ENCODE measurements at regions not wholly inside any gene's neighbourhood (a gene's known extent, or its start where the extent isn't known, plus 50 kb on each side); places are given as distances from the start of the nearest gene placed in this dataset.

DNA sequence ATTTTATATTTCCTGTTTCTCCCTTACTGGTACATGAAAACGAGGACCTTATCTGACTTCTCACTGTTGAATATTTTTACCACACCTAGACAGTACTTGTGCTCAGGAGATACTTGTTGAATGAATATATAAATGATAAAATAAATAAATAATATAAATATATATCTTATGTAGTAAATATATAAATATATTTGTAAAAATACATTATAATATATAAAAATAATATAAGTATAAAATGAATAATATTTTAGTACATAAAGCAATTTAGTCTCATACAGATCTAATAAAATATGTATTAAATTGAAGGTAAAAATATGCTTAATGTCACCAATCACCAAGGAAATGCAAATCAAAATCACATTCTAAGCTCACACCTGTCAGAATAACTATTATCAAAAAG is 360.6 kb downstream of the EFNA5 start:
- no peaks in the 10 kb centered on the region for H3K9me3 ChIP-seq (ENCODE audit: low read depth)
- no peaks in the 10 kb centered on the region for H3K27me3 ChIP-seq
- DNase-seq (ENCODE audit: low read depth in 1 of 2, low spot score in 1 of 2) = no peak
- TF ChIP-seq, protein P1, sequence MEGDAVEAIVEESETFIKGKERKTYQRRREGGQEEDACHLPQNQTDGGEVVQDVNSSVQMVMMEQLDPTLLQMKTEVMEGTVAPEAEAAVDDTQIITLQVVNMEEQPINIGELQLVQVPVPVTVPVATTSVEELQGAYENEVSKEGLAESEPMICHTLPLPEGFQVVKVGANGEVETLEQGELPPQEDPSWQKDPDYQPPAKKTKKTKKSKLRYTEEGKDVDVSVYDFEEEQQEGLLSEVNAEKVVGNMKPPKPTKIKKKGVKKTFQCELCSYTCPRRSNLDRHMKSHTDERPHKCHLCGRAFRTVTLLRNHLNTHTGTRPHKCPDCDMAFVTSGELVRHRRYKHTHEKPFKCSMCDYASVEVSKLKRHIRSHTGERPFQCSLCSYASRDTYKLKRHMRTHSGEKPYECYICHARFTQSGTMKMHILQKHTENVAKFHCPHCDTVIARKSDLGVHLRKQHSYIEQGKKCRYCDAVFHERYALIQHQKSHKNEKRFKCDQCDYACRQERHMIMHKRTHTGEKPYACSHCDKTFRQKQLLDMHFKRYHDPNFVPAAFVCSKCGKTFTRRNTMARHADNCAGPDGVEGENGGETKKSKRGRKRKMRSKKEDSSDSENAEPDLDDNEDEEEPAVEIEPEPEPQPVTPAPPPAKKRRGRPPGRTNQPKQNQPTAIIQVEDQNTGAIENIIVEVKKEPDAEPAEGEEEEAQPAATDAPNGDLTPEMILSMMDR (IDR thresholded peaks at IDR 0.05; ENCODE audit: low read depth, low read length) = no peak
- no peak overlapping the region for H3K4me3 ChIP-seq
- no peaks in the 10 kb centered on the region for H3K36me3 ChIP-seq
- peaks cover 9% of the 10 kb centered on the region for H3K4me1 ChIP-seq (ENCODE audit: low read depth)
- H3K27ac ChIP-seq = no peak overlapping the region

DNA sequence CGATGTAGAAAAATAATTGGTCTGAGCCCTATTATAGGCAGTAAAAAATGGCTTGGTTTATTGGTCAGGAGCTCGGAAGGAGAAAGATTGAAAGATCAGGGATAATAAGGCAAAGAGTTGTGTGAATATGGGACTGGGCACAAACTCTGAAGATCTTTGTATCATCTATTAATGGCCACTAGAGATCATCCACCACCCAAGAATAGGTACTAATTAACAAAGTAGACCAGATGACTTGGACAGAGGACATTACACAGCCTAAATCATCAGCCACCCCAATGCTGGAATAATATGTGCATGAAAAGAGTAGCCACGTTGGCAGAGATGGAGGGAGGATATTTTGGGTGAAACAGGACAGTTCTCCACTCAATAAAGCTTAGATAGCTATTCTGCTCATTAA is 364.1 kb downstream of the EFNA5 start:
- Histone ChIP-seq H3K36me3 (no peaks in the 10 kb centered on the region), H3K4me1 (ENCODE audit: low read depth) (no peaks in the 10 kb centered on the region), H3K27ac (no peak overlapping the region), H3K27me3 (no peaks in the 10 kb centered on the region), H3K9me3 (ENCODE audit: low read depth) (no peaks in the 10 kb centered on the region), H3K4me3 (no peak overlapping the region)
- DNase-seq (ENCODE audit: low read depth in 1 of 2, low spot score in 1 of 2) = no peak
- TF ChIP-seq, protein P1 (IDR thresholded peaks at IDR 0.05; ENCODE audit: low read depth, low read length) = no peak

DNA sequence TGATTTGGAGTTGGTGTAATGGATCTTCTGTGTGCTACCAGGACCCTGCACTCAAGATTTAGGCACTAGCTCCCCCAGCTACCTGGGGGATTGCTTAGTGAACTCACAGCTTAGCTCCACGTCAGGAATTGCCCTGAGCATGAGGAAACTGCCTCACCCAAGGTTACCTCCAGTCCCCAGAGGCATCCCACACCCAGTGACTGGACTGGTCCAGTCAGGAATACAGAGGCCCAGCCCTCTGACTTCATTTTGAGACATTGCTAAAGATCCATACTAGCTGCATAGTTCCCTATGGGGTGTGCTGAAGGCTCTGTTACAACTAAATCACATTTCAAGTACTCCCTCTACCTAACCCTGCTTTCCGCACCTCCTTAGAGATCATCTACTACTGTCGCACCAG is 364.7 kb downstream of the EFNA5 start:
- TF ChIP-seq, protein P1 (IDR thresholded peaks at IDR 0.05; ENCODE audit: low read depth, low read length) = no peak
- Histone ChIP-seq H3K36me3 (no peaks in the 10 kb centered on the region), H3K9me3 (ENCODE audit: low read depth) (no peaks in the 10 kb centered on the region), H3K4me3 (no peak overlapping the region), H3K27ac (no peak overlapping the region), H3K27me3 (no peaks in the 10 kb centered on the region), H3K4me1 (ENCODE audit: low read depth) (peaks cover 2% of the 10 kb centered on the region)
- DNase-seq (ENCODE audit: low read depth in 1 of 2, low spot score in 1 of 2) = no peak

- no peaks in the 10 kb centered on the region for H3K9me3 ChIP-seq (ENCODE audit: low read depth)
- no peaks in the 10 kb centered on the region for H3K27me3 ChIP-seq
- DNase-seq (ENCODE audit: low read depth in 1 of 2, low spot score in 1 of 2) = no peak
- no peak overlapping the region for H3K4me3 ChIP-seq
- TF ChIP-seq, protein P1 (IDR thresholded peaks at IDR 0.05; ENCODE audit: low read depth, low read length) = no peak
- H3K27ac ChIP-seq = no peak overlapping the region
- H3K36me3 ChIP-seq = no peaks in the 10 kb centered on the region
- H3K4me1 ChIP-seq (ENCODE audit: low read depth) = peaks cover 4% of the 10 kb centered on the region
These were observed 366.1 kb downstream of the EFNA5 start for GRCh38 chr5:107304684-107305083.

- Histone ChIP-seq H3K36me3 (no peaks in the 10 kb centered on the region), H3K4me3 (no peak overlapping the region), H3K27me3 (no peaks in the 10 kb centered on the region), H3K27ac (no peak overlapping the region), H3K9me3 (ENCODE audit: low read depth) (no peaks in the 10 kb centered on the region), H3K4me1 (ENCODE audit: low read depth) (peaks cover 4% of the 10 kb centered on the region)
- no peak for DNase-seq (ENCODE audit: low read depth in 1 of 2, low spot score in 1 of 2)
- TF ChIP-seq, protein P1 (IDR thresholded peaks at IDR 0.05; ENCODE audit: low read depth, low read length) = no peak
These were observed 367.4 kb downstream of the EFNA5 start for GRCh38 chr5:107303171-107303968.
